Uterus (tissue), 2 donors: ENCODE measurements at regions not wholly inside any gene's neighbourhood (a gene's known extent, or its start where the extent isn't known, plus 50 kb on each side); places are given as distances from the start of the nearest gene placed in this dataset.

Experiments
- CTCF ChIP-seq, 4 experiments: fragments of 200-600 bp in 2 of 4; fragments of 450-650 bp in 2 of 4; sonication (generic) in 2 of 4; IDR thresholded peaks; one replicate each; pipeline ENCODE4 v1.5.1; 2016 to 2019; ENCODE audit warnings: antibody characterized with exemption in 4 of 4, mild to moderate bottlenecking in 2 of 4, moderate library complexity in 1 of 4
- POLR2A ChIP-seq, 2 donors: fragments of 450-650 bp; IDR thresholded peaks; one replicate each; pipeline ENCODE4 v1.6.1; 2016; ENCODE audit warnings: antibody characterized with exemption in 2 of 2, mild to moderate bottlenecking in 1 of 2, moderate library complexity in 1 of 2

- no peak for TF ChIP-seq CTCF (IDR thresholded peaks at IDR 0.05)
- TF ChIP-seq POLR2A (IDR thresholded peaks at IDR 0.05) = no peak
These were observed 809.2 kb upstream of the TMEM132C start for GRCh38 chr12:127457726-127458125.
